KG1 (cell line): ENCODE measurements at regions not wholly inside any gene's neighbourhood (a gene's known extent, or its start where the extent isn't known, plus 50 kb on each side); places are given as distances from the start of the nearest gene placed in this dataset.
"Not testable (repeated sequence)": the region's sequence is repeated elsewhere in the genome, so short reads cannot be mapped to it uniquely, and the experiment has no call there.

ENCODE experiments used
- DNase-seq: peaks from one replicate; lab custom pipeline; 2025; lab: John Stamatoyannopoulos, UW

DNA sequence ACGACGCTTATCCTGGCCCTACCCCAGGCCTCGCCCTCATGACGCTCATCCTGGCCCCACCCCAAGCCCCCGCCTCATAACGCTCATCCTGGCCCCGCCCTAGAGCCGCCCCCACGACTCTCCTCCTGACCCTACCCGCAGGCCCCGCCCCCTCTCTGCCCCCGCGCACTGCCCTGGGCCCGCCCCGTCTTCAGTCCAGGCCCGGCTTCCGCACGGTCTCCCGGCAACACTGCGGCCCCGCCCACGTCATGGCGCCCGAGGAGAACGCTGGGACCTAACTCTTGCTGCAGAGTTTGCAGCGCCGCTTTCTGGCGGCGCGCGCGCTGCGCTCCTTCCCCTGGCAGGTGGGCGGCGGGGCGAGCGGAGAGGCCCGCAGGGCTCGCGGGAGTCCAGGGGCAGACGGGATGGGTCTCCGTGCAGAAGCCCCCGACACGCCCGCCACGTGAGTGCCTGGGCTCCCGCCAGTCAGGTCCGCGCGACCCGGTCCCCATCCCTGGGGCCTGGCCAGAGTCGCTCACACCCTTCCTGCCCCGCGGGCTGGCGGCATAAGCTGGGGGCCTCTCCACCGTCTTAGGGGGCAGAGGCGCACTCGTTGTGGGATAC lies 52.5 kb upstream of the ROPN1B start:
- peak; percentile 94 for DNase-seq

DNA sequence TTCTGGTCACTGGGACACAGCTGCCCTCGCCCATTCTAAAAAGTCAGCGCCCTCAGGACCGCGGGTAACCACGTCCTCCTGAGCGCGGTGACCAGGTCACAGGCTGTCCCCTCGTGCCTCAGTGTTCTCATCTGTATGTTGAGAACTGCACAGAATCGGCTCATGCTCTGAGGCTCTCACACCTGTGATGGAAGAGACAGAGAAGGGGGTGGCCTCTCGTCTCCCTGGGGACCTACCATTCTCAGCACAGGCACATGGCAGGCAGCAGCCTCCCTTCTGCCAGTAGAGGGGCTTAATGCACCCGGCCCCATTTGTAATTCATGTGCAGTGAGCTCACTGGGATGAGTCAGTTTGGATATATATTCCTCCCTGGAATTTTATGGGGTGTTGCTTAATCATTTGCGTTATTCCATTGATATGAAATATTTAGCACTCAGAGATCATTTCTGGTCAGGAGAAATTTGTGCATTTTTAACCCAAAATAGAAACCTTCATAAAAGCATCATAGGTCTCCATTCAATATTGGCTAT lies 51.9 kb upstream of the ROPN1B start:
- not testable (repeated sequence) for DNase-seq

DNA sequence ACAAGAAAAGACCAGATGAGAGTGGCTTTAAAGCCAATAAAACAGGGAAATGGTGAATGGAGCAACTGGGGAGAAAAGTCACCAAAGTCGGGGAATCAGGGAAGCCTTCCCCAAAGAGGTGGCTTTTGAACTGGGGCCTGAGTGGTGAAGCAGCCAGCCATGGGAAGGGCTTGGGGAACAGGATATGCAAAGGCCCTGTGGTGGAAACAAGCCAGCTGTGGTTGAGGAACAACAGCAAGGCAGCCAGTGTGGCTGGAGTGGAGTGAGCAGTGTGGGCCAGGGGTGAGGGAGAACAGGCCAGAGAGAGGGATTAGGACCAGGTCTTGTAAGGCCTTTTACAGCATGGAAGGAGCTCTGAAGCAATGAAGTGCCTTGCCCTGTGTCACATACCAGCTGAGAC lies 51.0 kb upstream of the ROPN1B start:
- not testable (repeated sequence) for DNase-seq

GRCh38 chr3:125918451-125918850 lies 50.5 kb upstream of the ROPN1B start:
- DNase-seq, result not testable (repeated sequence)

DNA sequence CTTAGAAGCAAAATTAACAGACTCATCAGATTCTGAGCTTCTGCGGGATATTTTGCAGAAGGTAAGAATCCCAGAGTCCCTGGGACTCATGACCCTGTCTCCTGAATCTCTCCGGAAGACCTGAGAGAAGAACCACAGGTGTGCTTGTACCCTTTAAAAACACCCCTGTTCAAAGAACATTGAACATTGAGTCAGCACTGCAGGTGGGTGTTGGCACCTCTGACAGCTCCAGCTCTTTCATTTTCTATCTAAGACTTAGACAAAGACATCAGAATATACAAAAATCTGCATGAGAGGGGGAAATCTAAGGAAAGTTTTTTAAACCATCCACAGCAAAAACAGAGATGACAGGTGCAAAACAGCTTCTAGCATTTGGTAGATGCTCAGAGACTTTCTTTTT lies 50.1 kb upstream of the ROPN1B start:
- DNase-seq, result not testable (repeated sequence)
